GM23338 (cell line): ENCODE measurements at regions not wholly inside any gene's neighbourhood (a gene's known extent, or its start where the extent isn't known, plus 50 kb on each side); places are given as distances from the start of the nearest gene placed in this dataset.

Source experiments
- ATAC-seq: fragments of 200-7000 bp; cut with Tn5 transposase; 3 replicates; pipeline ENCODE4 v1.9.1; 2020
- DNase-seq: peaks from one replicate; pipeline ENCODE4 v3.0.0-alpha.2; 2015; ENCODE audit warnings: low spot score
- H2AFZ ChIP-seq: fragments of 200-600 bp; sonication (generic); 2 replicates; pipeline ENCODE4 v1.8.0; 2016; ENCODE audit warnings: antibody characterized with exemption, mild to moderate bottlenecking, moderate library complexity
- H3F3A ChIP-seq: fragments of 200-600 bp; sonication (generic); replicated peaks from 2 replicates; pipeline ENCODE4 v1.8.0; 2017; ENCODE audit warnings: antibody characterized with exemption, mixed run types, low read depth
- H3K27ac ChIP-seq: fragments of 200-600 bp; sonication (generic); 2 replicates; pipeline ENCODE4 v1.6.1; 2016; ENCODE audit warnings: low read depth
- H3K27me3 ChIP-seq: fragments of 200-600 bp; sonication (generic); 2 replicates; pipeline ENCODE4 v1.8.0; 2016; ENCODE audit warnings: mild to moderate bottlenecking, mixed run types, moderate library complexity; ENCODE audit not compliant: insufficient read depth
- H3K36me3 ChIP-seq: fragments of 200-600 bp; sonication (generic); 2 replicates; pipeline ENCODE4 v1.8.0; 2016; ENCODE audit warnings: mild to moderate bottlenecking; ENCODE audit not compliant: insufficient read depth
- H3K4me1 ChIP-seq: fragments of 200-600 bp; sonication (generic); 2 replicates; pipeline ENCODE4 v1.8.0; 2016; ENCODE audit warnings: mild to moderate bottlenecking, moderate library complexity; ENCODE audit not compliant: insufficient read depth
- H3K4me2 ChIP-seq: fragments of 200-600 bp; sonication (generic); 2 replicates; pipeline ENCODE4 v1.7.1; 2017; ENCODE audit warnings: mixed run types
- H3K4me3 ChIP-seq: fragments of 200-600 bp; sonication (generic); 2 replicates; pipeline ENCODE4 v1.6.1; 2016; ENCODE audit warnings: mixed run types
- H3K79me2 ChIP-seq: fragments of 200-600 bp; sonication (generic); replicated peaks from 2 replicates; pipeline ENCODE4 v1.8.0; 2017; ENCODE audit warnings: mild to moderate bottlenecking; ENCODE audit not compliant: insufficient read depth
- H3K9me2 ChIP-seq: fragments of 200-600 bp; sonication (generic); 2 replicates; pipeline ENCODE4 v1.8.0; 2017; ENCODE audit not compliant: insufficient read depth
- H4K20me1 ChIP-seq: fragments of 200-600 bp; sonication (generic); replicated peaks from 2 replicates; pipeline ENCODE4 v1.8.0; 2017; ENCODE audit warnings: mild to moderate bottlenecking; ENCODE audit not compliant: insufficient read depth
- H3K27ac Mint-ChIP-seq: 2 replicates; pipeline ENCODE4 v1.8.0; 2020; ENCODE audit warnings: inconsistent platforms, mild to moderate bottlenecking, moderate library complexity, mixed read lengths
- H3K27me3 Mint-ChIP-seq: 3 replicates; pipeline ENCODE4 v1.8.0; 2022; ENCODE audit warnings: low read depth, mild to moderate bottlenecking, moderate library complexity, mixed read lengths, inconsistent platforms; ENCODE audit not compliant: insufficient read depth, poor library complexity
- H3K36me3 Mint-ChIP-seq: 3 replicates; pipeline ENCODE4 v1.8.0; 2021; ENCODE audit warnings: low read depth, mild to moderate bottlenecking, inconsistent platforms, moderate library complexity, mixed read lengths
- H3K4me1 Mint-ChIP-seq: 3 replicates; pipeline ENCODE4 v1.8.0; 2020; ENCODE audit warnings: mild to moderate bottlenecking, inconsistent platforms, mixed read lengths
- H3K4me3 Mint-ChIP-seq: 3 replicates; pipeline ENCODE4 v1.8.0; 2021; ENCODE audit warnings: moderate library complexity, mild to moderate bottlenecking, inconsistent platforms, mixed read lengths
- H3K9me3 Mint-ChIP-seq: 3 replicates; pipeline ENCODE4 v1.8.0; 2020; ENCODE audit warnings: moderate library complexity, mild to moderate bottlenecking, inconsistent platforms, mixed read lengths
- CREB1 ChIP-seq: fragments of 250-450 bp; sonication (Bioruptor Pico); IDR thresholded peaks from 2 replicates; pipeline ENCODE4 v1.5.0; 2020; ENCODE audit warnings: low read depth, mild to moderate bottlenecking, moderate library complexity
- EZH2phosphoT487 ChIP-seq: fragments of 200-600 bp; sonication (generic); IDR thresholded peaks from one replicate; pipeline ENCODE4 v1.8.1; 2018; ENCODE audit warnings: antibody characterized with exemption; ENCODE audit not compliant: unreplicated experiment
- JUNB ChIP-seq: IDR thresholded peaks from one replicate; pipeline ENCODE4 v1.6.1; 2016; ENCODE audit warnings: antibody characterized with exemption; ENCODE audit not compliant: unreplicated experiment
- NANOG ChIP-seq: IDR thresholded peaks from 2 replicates; pipeline ENCODE4 v1.6.1; 2016; ENCODE audit warnings: antibody characterized with exemption, borderline replicate concordance
- POLR2AphosphoS5 ChIP-seq: IDR thresholded peaks from 2 replicates; pipeline ENCODE4 v1.6.1; 2016; ENCODE audit warnings: antibody characterized with exemption, low read depth
- REST ChIP-seq: IDR thresholded peaks from one replicate; pipeline ENCODE4 v1.6.1; 2018; ENCODE audit warnings: antibody characterized with exemption; ENCODE audit not compliant: unreplicated experiment
- STAT1 ChIP-seq: IDR thresholded peaks from one replicate; pipeline ENCODE4 v1.6.1; 2016; ENCODE audit warnings: antibody characterized with exemption; ENCODE audit not compliant: unreplicated experiment
- ZNF114 ChIP-seq: fragments of 250-450 bp; sonication (Bioruptor Pico); IDR thresholded peaks from 2 replicates; pipeline ENCODE4 v1.5.0; 2020; ENCODE audit warnings: mild to moderate bottlenecking, moderate library complexity
- ZNF331 ChIP-seq: fragments of 250-450 bp; sonication (Bioruptor Pico); IDR thresholded peaks from 2 replicates; pipeline ENCODE4 v1.5.0; 2020; ENCODE audit warnings: low read depth, mild to moderate bottlenecking, moderate library complexity
- ZNF462 ChIP-seq: fragments of 250-450 bp; sonication (Bioruptor Pico); IDR thresholded peaks from 2 replicates; pipeline ENCODE4 v1.5.0; 2020; ENCODE audit warnings: mild to moderate bottlenecking, moderate library complexity
- TF ChIP-seq, protein P1 (sequence below), 2 experiments: fragments of 200-600 bp in 1 of 2; sonication (generic) in 1 of 2; conservative IDR thresholded peaks; 2 replicates each; pipeline versions ENCODE4 v1.5.1 to v1.6.1; 2016 to 2017; ENCODE audit warnings: antibody characterized with exemption in 2 of 2, low read depth in 2 of 2, mild to moderate bottlenecking in 2 of 2, moderate library complexity in 1 of 2

DNA sequence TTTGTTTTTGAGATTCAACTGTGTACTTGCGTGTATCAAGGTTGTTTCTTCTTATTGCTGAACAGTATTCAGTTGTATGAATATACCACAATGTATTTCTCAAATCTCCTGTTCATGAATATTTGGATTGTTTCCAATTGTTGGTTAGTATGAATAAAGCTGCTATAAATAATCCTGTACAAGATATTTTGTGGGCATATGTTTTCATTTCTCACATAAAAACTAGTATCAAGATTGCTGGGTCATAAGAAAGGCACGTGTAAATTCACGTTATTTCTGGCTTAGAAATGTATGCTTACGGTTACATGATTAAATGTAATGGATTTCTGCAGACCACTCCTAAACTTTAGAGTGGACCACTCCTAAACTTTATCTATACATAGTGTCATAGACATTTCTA, 96.6 kb downstream of the BTBD3 start:
- DNase-seq (no peak), ATAC-seq (no peak)
- Mint-ChIP-seq H3K36me3 (no peaks in the 10 kb centered on the region), H3K27ac (no peak overlapping the region), H3K4me1 (peaks cover 10% of the 10 kb centered on the region), H3K9me3 (no peaks in the 10 kb centered on the region), H3K4me3 (no peak overlapping the region), H3K27me3 (peaks cover 4% of the 10 kb centered on the region)
- Histone ChIP-seq H3K4me1 (peaks cover 9% of the 10 kb centered on the region), H3K27me3 (no peaks in the 10 kb centered on the region), H3K4me3 (no peak overlapping the region), H3K79me2 (no peaks in the 10 kb centered on the region), H2AFZ (no peak overlapping the region), H4K20me1 (no peaks in the 10 kb centered on the region), H3K36me3 (no peaks in the 10 kb centered on the region), H3F3A (no peaks in the 10 kb centered on the region), H3K9me2 (0 out of 2 replicates have a peak, but pooled peaks cover 14% of the 10 kb centered on the region), H3K27ac (no peak overlapping the region), H3K4me2 (no peak overlapping the region)
- no peak for TF ChIP-seq POLR2AphosphoS5
- TF ChIP-seq EZH2phosphoT487, result no peak
- TF ChIP-seq ZNF114 (CRISPR knock-in tag), result no peak

- no peak overlapping the region for H3K4me3 Mint-ChIP-seq
Observed at GRCh38 chr20:12014736-12015135, 97.0 kb downstream of the BTBD3 start.

More at GRCh38 chr20:12014736-12015135, 97.0 kb downstream of the BTBD3 start:
- Histone ChIP-seq H4K20me1 (no peaks in the 10 kb centered on the region), H3K27me3 (no peaks in the 10 kb centered on the region), H3K4me3 (no peak overlapping the region), H3K9me2 (0 out of 2 replicates have a peak, but pooled peaks cover 14% of the 10 kb centered on the region), H3F3A (no peaks in the 10 kb centered on the region), H3K4me1 (peaks cover 9% of the 10 kb centered on the region), H2AFZ (no peak overlapping the region), H3K36me3 (no peaks in the 10 kb centered on the region), H3K79me2 (no peaks in the 10 kb centered on the region), H3K27ac (no peak overlapping the region), H3K4me2 (no peak overlapping the region)
- TF ChIP-seq ZNF331 (no peak), POLR2AphosphoS5 (no peak), STAT1 (no peak), NANOG (no peak), EZH2phosphoT487 (no peak), JUNB (no peak), ZNF462 (CRISPR knock-in tag) (no peak), CREB1 (CRISPR knock-in tag) (no peak), REST (no peak)
- TF ChIP-seq, protein P1, sequence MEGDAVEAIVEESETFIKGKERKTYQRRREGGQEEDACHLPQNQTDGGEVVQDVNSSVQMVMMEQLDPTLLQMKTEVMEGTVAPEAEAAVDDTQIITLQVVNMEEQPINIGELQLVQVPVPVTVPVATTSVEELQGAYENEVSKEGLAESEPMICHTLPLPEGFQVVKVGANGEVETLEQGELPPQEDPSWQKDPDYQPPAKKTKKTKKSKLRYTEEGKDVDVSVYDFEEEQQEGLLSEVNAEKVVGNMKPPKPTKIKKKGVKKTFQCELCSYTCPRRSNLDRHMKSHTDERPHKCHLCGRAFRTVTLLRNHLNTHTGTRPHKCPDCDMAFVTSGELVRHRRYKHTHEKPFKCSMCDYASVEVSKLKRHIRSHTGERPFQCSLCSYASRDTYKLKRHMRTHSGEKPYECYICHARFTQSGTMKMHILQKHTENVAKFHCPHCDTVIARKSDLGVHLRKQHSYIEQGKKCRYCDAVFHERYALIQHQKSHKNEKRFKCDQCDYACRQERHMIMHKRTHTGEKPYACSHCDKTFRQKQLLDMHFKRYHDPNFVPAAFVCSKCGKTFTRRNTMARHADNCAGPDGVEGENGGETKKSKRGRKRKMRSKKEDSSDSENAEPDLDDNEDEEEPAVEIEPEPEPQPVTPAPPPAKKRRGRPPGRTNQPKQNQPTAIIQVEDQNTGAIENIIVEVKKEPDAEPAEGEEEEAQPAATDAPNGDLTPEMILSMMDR (conservative IDR thresholded peaks at IDR 0.05; ENCODE audit: low read depth in 2 of 2), result no peak
- no peaks in the 10 kb centered on the region for H3K36me3 Mint-ChIP-seq
- no peaks in the 10 kb centered on the region for H3K9me3 Mint-ChIP-seq
- no peak for DNase-seq
- ATAC-seq, result no peak
- H3K27me3 Mint-ChIP-seq, result peaks cover 4% of the 10 kb centered on the region
- no peak overlapping the region for H3K27ac Mint-ChIP-seq
- H3K4me1 Mint-ChIP-seq, result peaks cover 10% of the 10 kb centered on the region
